ENCODE measurements at regions not wholly inside any gene's neighbourhood (a gene's known extent, or its start where the extent isn't known, plus 50 kb on each side); places are given as distances from the start of the nearest gene placed in this dataset.

DNA sequence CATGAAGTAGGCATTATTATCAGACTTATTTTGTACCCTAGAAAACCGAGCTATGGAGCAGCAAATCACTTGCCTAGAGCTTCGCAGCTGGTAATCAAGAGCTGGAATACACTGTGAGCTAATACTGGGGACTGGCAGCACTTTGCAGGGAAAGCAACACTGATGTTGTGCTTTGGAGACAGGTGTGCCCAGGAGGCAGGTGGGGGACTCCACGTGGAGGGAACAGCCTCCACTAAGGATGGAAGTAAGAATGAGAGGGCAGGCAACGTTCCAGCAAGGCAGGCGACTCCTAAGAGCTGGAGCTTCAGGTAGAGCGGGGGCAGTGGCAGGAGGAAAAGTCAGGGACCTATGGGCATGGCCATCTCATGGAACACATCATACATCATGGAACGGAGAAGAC lies 300.5 kb upstream of the IGF1R start:
- Histone ChIP-seq H2AFZ (ENCODE audit: low read depth, low read length, poor library complexity, severe bottlenecking) (no peak overlapping the region), H3K9me2 (ENCODE audit: insufficient read depth) (no peaks in the 10 kb centered on the region), H4K20me1 (ENCODE audit: insufficient read depth) (no peaks in the 10 kb centered on the region), H3K9ac (ENCODE audit: low read length) (no peak overlapping the region), H3K79me2 (ENCODE audit: insufficient read depth, low read length) (no peaks in the 10 kb centered on the region), H3K27me3 (ENCODE audit: insufficient read depth, low read length) (peaks cover 6% of the 10 kb centered on the region), H3K27ac (ENCODE audit: low read depth, low read length) (no peak overlapping the region), H3K4me3 (replicated peaks in 1 of 2; ENCODE audit: low read depth in 1 of 2, low read length in 2 of 2) (no peak overlapping the region), H3K4me2 (ENCODE audit: low read length) (no peak overlapping the region), H3K36me3 (ENCODE audit: control insufficient read depth in 1 of 2, insufficient read depth in 2 of 2, low read length in 2 of 2) (no peaks in the 10 kb centered on the region), H3K4me1 (ENCODE audit: control insufficient read depth in 1 of 2, insufficient read depth in 2 of 2, low read length in 2 of 2) (no peaks in the 10 kb centered on the region), H3K9me3 (ENCODE audit: control insufficient read depth in 1 of 2, insufficient read depth in 1 of 2, low read depth in 1 of 2, low read length in 2 of 2) (no peaks in the 10 kb centered on the region)
- BruUV-seq (replicated peaks): no TSS peak
- TF ChIP-seq CTCF (IDR thresholded peaks at IDR 0.05 in 2 of 3, conservative IDR thresholded peaks at IDR 0.05 in 1 of 3; ENCODE audit: borderline replicate concordance in 1 of 3, insufficient read depth in 1 of 3, low read depth in 2 of 3, low read length in 2 of 3): no peak
- TF ChIP-seq, protein P1, sequence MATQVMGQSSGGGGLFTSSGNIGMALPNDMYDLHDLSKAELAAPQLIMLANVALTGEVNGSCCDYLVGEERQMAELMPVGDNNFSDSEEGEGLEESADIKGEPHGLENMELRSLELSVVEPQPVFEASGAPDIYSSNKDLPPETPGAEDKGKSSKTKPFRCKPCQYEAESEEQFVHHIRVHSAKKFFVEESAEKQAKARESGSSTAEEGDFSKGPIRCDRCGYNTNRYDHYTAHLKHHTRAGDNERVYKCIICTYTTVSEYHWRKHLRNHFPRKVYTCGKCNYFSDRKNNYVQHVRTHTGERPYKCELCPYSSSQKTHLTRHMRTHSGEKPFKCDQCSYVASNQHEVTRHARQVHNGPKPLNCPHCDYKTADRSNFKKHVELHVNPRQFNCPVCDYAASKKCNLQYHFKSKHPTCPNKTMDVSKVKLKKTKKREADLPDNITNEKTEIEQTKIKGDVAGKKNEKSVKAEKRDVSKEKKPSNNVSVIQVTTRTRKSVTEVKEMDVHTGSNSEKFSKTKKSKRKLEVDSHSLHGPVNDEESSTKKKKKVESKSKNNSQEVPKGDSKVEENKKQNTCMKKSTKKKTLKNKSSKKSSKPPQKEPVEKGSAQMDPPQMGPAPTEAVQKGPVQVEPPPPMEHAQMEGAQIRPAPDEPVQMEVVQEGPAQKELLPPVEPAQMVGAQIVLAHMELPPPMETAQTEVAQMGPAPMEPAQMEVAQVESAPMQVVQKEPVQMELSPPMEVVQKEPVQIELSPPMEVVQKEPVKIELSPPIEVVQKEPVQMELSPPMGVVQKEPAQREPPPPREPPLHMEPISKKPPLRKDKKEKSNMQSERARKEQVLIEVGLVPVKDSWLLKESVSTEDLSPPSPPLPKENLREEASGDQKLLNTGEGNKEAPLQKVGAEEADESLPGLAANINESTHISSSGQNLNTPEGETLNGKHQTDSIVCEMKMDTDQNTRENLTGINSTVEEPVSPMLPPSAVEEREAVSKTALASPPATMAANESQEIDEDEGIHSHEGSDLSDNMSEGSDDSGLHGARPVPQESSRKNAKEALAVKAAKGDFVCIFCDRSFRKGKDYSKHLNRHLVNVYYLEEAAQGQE (IDR thresholded peaks at IDR 0.05; ENCODE audit: low read depth): no peak
- no peak for TF ChIP-seq EZH2phosphoT487 (IDR thresholded peaks at IDR 0.05; ENCODE audit: borderline replicate concordance)
- ChIA-PET CTCF (no interaction called here), RAD21 (ENCODE audit: low non-redundant PET in 1 of 2, low total read pairs in 2 of 2, uncharacterized antibody in 2 of 2, unreplicated experiment in 2 of 2) (no interaction called here), POLR2A (no interaction called here)
- intact Hi-C loops (cut with micrococcal nuclease): no loop called here
- no peak for DNase-seq (ENCODE audit: low read depth, low spot score)
- no peak for ATAC-seq

DNA sequence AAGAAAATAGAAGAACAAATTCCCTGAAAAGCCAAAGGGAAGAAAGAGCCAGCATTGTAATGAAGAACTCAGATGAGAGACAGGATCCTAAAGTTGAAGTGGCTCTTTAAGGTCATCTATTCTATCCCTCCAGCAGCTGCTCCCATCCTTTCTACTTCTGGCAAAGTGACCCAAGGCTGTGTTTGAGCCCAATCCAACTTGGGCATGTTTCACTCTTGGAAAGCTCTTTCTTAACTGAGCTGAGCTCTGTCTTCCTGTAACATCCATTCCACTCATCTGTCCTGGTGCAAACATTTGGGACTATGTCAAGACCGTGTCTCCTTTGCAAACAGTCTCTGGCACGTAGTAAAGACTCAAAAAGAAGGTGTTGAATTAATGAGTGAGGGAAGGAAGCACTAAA lies 298.1 kb upstream of the IGF1R start:
- Histone ChIP-seq H3K4me2 (ENCODE audit: low read length) (no peak overlapping the region), H3K4me3 (replicated peaks in 1 of 2; ENCODE audit: low read depth in 1 of 2, low read length in 2 of 2) (no peak overlapping the region), H3K79me2 (ENCODE audit: insufficient read depth, low read length) (no peaks in the 10 kb centered on the region), H3K27ac (ENCODE audit: low read depth, low read length) (no peak overlapping the region), H4K20me1 (ENCODE audit: insufficient read depth) (no peaks in the 10 kb centered on the region), H3K9me2 (ENCODE audit: insufficient read depth) (no peaks in the 10 kb centered on the region), H3K4me1 (ENCODE audit: control insufficient read depth in 1 of 2, insufficient read depth in 2 of 2, low read length in 2 of 2) (no peaks in the 10 kb centered on the region), H3K9me3 (ENCODE audit: control insufficient read depth in 1 of 2, insufficient read depth in 1 of 2, low read depth in 1 of 2, low read length in 2 of 2) (no peaks in the 10 kb centered on the region), H3K27me3 (ENCODE audit: insufficient read depth, low read length) (peaks cover 6% of the 10 kb centered on the region), H3K36me3 (ENCODE audit: control insufficient read depth in 1 of 2, insufficient read depth in 2 of 2, low read length in 2 of 2) (no peaks in the 10 kb centered on the region), H2AFZ (ENCODE audit: low read depth, low read length, poor library complexity, severe bottlenecking) (no peak overlapping the region), H3K9ac (ENCODE audit: low read length) (no peak overlapping the region)
- ATAC-seq: no peak
- POLR2A ChIA-PET: no interaction called here
- RAD21 ChIA-PET (ENCODE audit: low non-redundant PET in 1 of 2, low total read pairs in 2 of 2, uncharacterized antibody in 2 of 2, unreplicated experiment in 2 of 2): no interaction called here
- DNase-seq (ENCODE audit: low read depth, low spot score): no peak
- BruUV-seq (replicated peaks): no TSS peak
- intact Hi-C loops (cut with micrococcal nuclease): no loop called here
- CTCF ChIA-PET: no interaction called here
- TF ChIP-seq, protein P2, sequence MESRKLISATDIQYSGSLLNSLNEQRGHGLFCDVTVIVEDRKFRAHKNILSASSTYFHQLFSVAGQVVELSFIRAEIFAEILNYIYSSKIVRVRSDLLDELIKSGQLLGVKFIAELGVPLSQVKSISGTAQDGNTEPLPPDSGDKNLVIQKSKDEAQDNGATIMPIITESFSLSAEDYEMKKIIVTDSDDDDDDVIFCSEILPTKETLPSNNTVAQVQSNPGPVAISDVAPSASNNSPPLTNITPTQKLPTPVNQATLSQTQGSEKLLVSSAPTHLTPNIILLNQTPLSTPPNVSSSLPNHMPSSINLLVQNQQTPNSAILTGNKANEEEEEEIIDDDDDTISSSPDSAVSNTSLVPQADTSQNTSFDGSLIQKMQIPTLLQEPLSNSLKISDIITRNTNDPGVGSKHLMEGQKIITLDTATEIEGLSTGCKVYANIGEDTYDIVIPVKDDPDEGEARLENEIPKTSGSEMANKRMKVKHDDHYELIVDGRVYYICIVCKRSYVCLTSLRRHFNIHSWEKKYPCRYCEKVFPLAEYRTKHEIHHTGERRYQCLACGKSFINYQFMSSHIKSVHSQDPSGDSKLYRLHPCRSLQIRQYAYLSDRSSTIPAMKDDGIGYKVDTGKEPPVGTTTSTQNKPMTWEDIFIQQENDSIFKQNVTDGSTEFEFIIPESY (IDR thresholded peaks at IDR 0.05; ENCODE audit: extremely low read depth, insufficient replicate concordance, low read length): no peak
- TF ChIP-seq SP1 (IDR thresholded peaks at IDR 0.05; ENCODE audit: low read depth) (no peak), POLR2A (IDR thresholded peaks at IDR 0.05; ENCODE audit: borderline replicate concordance, extremely low read depth, insufficient read depth, insufficient read length) (no peak), POLR2AphosphoS5 (IDR thresholded peaks at IDR 0.05; ENCODE audit: low read depth, low read length) (no peak), YY1 (IDR thresholded peaks at IDR 0.05; ENCODE audit: extremely low read depth, insufficient replicate concordance, low read depth, low read length) (no peak), RAD21 (IDR thresholded peaks at IDR 0.05; ENCODE audit: low read depth) (no peak), ZNF274 (IDR thresholded peaks at IDR 0.05; ENCODE audit: low read depth, low read length) (no peak), TCF7L2 (IDR thresholded peaks at IDR 0.05; ENCODE audit: borderline replicate concordance, extremely low read depth, insufficient read depth, insufficient read length) (no peak), ZFX (IDR thresholded peaks at IDR 0.05) (no peak)
- TF ChIP-seq, protein P3, sequence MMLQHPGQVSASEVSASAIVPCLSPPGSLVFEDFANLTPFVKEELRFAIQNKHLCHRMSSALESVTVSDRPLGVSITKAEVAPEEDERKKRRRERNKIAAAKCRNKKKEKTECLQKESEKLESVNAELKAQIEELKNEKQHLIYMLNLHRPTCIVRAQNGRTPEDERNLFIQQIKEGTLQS (IDR thresholded peaks at IDR 0.05): no peak
